NCI-H2227 (cell line): ENCODE measurements at regions not wholly inside any gene's neighbourhood (a gene's known extent, or its start where the extent isn't known, plus 50 kb on each side); places are given as distances from the start of the nearest gene placed in this dataset.

ENCODE experiments used
- DNase-seq: peaks from one replicate; lab custom pipeline; 2025; ENCODE audit not compliant: unreplicated experiment; lab: John Stamatoyannopoulos, UW

- no peak for DNase-seq
Observed at GRCh38 chr5:96045888-96046287, 84.2 kb upstream of the ELL2 start.

GRCh38 chr5:96043446-96043845, 81.8 kb upstream of the ELL2 start:
- no peak for DNase-seq

DNA sequence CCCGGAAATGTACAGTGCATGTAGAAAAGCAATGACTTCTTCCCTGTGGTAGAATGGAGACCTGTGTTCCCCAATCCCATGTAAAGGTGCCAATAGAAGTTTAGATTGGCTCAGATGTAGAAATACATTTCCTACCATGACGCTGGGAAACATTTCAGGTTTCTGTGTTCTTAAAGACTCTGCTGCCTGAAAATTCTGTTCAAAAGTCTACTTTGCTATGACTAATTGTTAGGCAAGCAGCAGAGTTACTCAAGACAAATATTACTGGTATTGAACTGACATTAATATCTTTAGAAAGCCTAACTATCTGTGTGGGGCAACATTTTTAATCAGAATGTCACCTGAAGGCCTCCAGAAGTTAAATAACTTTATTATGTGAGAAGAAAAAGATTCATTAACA, 75.5 kb upstream of the ELL2 start:
- DNase-seq = no peak

DNA sequence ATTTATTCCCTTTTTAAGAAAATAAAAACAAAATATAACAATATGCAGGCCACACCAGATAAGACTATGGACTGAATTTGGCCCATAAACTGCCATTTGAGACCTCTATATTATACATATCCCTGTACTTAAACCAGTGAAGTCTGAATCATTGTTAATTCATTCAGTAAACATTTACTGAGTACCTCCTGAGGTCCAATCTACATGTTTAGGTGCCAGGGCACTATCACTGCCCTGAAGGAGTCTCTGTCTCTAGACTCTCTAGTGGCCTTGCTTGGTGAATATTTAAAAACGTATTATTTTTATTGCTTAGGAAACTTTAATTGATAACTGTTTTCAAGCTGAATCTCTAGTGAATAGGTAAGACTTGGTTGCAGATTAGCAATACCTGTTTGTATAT, 74.7 kb upstream of the ELL2 start:
- DNase-seq = no peak

DNA sequence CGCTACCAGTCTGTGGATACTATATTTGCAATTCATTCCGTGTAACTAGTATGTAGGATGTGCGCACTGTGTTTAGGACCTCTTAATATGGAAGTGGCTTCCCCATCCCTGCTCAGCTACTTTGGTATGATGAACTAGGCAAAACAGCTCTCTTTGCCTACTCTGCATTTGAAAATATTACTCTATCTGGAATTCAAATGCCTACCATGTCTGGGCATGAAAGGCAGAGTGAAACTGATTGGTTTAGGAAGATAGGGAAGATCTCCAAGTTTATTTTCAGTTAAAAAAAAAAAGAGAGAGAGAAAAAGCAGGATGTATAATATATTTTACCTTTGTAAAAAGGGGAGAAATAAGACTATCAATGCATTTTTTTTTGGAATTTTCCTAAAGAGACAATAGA, 74.1 kb upstream of the ELL2 start:
- no peak for DNase-seq

GRCh38 chr5:96033116-96033515, 71.5 kb upstream of the ELL2 start:
- DNase-seq = no peak

- no peak for DNase-seq
Observed at GRCh38 chr5:96031811-96032261, 70.2 kb upstream of the ELL2 start.

- DNase-seq = no peak
Observed at GRCh38 chr5:96031180-96031579, 69.5 kb upstream of the ELL2 start.

DNA sequence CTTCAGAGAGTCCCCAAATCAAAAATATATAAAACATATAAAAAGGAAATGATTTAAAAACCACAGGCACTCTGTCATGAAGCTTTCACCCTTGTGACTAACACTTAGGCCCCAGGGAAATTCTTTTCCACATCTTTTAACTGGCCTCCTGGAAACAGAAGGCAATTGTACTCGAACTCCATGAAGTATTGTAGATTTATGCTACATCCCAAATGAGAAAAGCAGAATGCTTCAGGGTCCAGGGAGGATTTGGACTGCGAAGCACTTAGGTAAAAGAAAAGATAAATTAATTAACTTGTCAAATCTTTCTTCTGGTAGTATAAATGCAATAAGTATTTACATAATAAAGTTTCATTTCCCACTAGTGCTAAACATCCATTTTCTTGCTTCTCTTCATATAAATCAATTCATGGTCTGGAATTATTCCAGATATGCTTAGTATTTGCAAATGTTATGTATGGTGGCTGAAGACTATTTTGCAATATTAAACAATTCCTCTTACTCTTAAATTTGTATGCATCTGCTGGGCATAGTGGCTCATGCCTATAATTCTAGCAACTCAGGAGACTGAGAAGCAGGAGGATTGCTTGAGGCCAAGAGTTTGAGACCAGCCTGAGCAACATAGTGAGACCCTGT, 64.9 kb upstream of the ELL2 start:
- DNase-seq = no peak

DNA sequence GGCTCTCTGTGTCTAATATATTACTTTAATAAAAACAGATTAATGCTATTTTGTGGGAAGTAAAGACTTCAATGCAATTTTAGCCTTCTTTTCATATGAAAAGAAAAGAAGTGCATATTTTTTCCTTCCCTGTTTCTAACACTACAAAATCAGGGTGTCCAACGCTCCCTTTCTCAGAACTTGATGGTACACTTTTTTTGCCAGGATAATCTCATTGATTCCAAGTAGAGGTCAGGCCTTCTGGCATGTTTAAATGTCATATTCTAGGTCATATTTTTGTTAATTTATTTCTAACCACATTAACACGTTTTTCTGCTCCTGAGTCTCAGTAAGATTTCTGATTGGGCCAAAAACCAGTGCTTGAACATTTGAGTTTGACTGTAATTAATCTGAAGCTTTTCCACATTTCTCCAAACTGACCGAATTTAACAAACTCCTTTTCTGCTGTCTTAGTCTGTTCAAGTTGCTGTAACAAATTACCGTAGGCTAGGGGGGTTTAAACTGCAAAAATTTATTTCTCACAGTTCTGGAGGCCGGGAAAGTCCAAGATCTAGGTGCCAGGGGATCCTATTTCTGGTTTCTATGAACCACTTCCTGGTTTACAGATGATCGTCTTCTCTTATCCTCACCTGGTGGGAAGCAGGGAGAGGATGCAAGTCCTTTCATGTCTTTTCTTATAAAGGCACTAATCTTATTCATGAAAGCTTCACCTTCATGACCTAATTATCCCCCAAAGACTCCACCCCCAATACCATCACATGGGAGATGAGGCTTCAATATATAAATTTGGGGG, 63.2 kb upstream of the ELL2 start:
- no peak for DNase-seq

DNA sequence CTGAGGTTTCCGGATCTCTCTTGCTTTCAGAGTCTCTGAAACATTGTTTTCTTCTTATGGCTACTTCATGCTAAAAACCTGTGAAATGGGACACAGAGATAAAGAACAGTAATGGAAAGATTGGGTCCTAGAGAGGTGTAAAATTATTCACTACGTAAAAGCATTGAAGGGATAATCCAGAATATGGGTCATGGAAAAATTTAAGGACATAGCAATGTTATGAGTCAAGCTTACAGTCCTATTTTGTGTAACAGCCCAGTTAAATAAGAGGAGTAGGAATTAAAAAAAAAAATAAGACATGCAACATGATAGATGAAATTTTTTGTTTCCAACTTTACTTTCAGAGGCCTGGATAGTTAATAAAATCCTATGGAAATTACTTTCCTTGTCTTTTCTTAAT, 61.9 kb upstream of the ELL2 start:
- DNase-seq = no peak

DNA sequence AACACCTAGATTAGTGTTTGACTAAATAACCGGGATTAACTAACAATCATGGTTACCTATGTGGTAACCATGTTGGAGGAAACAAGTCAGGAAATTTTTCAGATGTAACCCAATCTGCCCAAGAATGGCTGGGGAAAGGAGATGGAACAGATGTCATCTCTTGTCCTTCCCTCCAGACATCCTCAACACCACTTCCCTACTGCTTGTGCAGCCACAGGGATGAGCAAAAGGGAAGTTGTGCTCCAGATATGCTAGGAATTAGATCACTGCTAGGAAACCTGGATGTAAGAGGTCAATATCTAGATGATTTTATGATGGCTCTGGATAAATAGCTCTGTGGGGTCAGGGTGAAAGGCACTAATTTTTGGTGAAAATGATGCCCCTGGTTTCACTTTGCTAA, 61.3 kb upstream of the ELL2 start:
- DNase-seq = no peak

- no peak for DNase-seq
Observed at GRCh38 chr5:96017951-96018350, 56.3 kb upstream of the ELL2 start.

DNA sequence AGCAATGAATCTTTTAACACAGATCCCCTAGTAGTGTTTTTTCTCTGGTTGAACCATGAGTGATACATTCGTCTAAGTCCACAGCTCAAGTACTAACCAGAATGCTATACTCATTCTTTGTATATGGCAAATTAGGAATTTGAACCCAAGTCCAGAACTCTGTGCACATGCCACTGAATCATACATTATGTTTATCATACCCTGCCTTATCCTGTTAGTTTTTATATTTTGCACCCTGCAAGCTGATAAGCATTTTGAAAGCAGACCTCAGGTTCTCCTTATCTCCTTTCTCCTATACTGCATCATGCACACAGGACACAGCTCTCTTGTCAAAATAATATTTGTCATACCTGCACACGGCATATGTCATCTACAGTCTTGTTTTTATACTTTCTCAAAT, 54.6 kb upstream of the ELL2 start:
- DNase-seq = no peak

DNA sequence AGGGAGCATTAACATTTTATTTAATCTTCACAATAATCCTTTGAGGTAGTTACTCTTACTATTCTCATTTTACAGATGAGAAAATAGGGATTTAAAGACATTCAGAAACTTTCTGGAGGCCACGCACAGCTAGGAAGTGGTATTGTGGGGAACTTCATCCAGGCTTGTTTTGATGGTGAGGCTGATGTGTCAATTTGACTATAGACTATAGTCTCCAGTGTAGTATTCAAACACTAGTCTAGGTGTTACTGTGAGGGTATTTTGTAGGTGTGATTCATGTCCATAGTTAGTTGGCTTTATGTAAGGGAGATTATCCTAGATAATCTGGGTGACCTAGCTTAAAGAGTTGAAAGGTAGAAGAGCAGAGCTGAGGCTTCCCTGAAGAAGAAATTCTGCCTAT, 54.1 kb upstream of the ELL2 start:
- DNase-seq = no peak

DNA sequence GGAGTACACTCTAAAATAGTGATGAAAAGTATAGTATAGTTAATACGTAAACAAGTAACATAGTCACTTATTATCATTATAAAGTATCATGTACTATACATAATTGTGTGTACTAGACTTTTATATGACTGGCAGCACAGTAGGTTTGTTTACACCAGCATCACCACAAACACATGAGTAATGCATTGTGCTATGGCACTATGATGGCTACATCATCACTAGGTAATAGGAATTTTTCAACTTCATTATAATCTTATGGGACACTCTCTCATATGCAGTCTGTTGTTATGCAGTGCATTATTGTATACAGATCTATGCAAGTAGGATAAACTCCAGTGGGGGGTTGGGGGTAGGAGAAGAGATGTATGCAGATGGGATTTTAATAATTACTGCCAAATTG, 52.7 kb upstream of the ELL2 start:
- DNase-seq = no peak

GRCh38 chr5:96013254-96013653, 51.6 kb upstream of the ELL2 start:
- DNase-seq = no peak

- no peak for DNase-seq
Observed at GRCh38 chr5:96012399-96012798, 50.7 kb upstream of the ELL2 start.
